HepG2 (cell line): ENCODE measurements at regions not wholly inside any gene's neighbourhood (a gene's known extent, or its start where the extent isn't known, plus 50 kb on each side); places are given as distances from the start of the nearest gene placed in this dataset.

ENCODE experiments used
- ARHGAP35 ChIP-seq: sonication (generic); formaldehyde crosslinking; IDR thresholded peaks from 2 replicates; pipeline ENCODE4 v1.9.0; 2022; ENCODE audit warnings: mild to moderate bottlenecking, inconsistent platforms, moderate library complexity, missing genetic modification reagents, borderline replicate concordance
- GATA4 ChIP-seq: sonication (generic); IDR thresholded peaks from 2 replicates; pipeline ENCODE4 v1.6.1; 2016; ENCODE audit warnings: antibody characterized with exemption, low read depth, borderline replicate concordance
- JDP2 ChIP-seq: sonication (generic); formaldehyde crosslinking; IDR thresholded peaks from 2 replicates; pipeline ENCODE4 v1.8.1; 2022; ENCODE audit warnings: missing genetic modification reagents, borderline replicate concordance
- KLF16 ChIP-seq, 2 experiments: sonication (generic) in 1 of 2; formaldehyde crosslinking in 1 of 2; IDR thresholded peaks; 2 replicates each; pipeline versions ENCODE4 v1.6.1 to v1.8.0; 2016 to 2023; ENCODE audit warnings: missing genetic modification reagents in 2 of 2, missing compliant biosample characterization in 1 of 2
- MED1 ChIP-seq: sonication (generic); formaldehyde crosslinking; IDR thresholded peaks from 2 replicates; pipeline ENCODE4 v1.4.0; 2020; ENCODE audit warnings: missing genetic modification reagents
- MIER3 ChIP-seq: IDR thresholded peaks from 2 replicates; pipeline ENCODE4 v1.6.1; 2016; ENCODE audit warnings: missing compliant biosample characterization, borderline replicate concordance
- NFYC ChIP-seq: IDR thresholded peaks from 2 replicates; pipeline ENCODE4 v1.6.1; 2016; ENCODE audit warnings: missing genetic modification reagents, missing compliant biosample characterization
- SALL1 ChIP-seq: sonication (generic); formaldehyde crosslinking; IDR thresholded peaks from 2 replicates; pipeline ENCODE4 v1.8.0; 2022; ENCODE audit warnings: mild to moderate bottlenecking, missing genetic modification reagents
- SMC3 ChIP-seq: IDR thresholded peaks from 2 replicates; pipeline ENCODE4 v1.6.1; 2011; ENCODE audit warnings: low read length, improper control_type of control experiment
- SOX13 ChIP-seq, 3 experiments: fragments of 450-650 bp in 1 of 3; sonication (generic) in 1 of 3; formaldehyde crosslinking in 1 of 3; IDR thresholded peaks in 2 of 3; conservative IDR thresholded peaks in 1 of 3; 2 replicates each; pipeline versions ENCODE4 v1.5.0 to v1.6.1; 2016 to 2020; ENCODE audit warnings: antibody characterized with exemption in 1 of 3, mild to moderate bottlenecking in 1 of 3, missing compliant biosample characterization in 1 of 3, missing genetic modification reagents in 1 of 3, moderate library complexity in 1 of 3
- SOX5 ChIP-seq: IDR thresholded peaks from 2 replicates; pipeline ENCODE4 v1.6.1; 2016; ENCODE audit warnings: borderline replicate concordance
- TBP ChIP-seq: sonication (generic); formaldehyde crosslinking; IDR thresholded peaks from 2 replicates; pipeline ENCODE4 v1.5.0; 2020; ENCODE audit warnings: missing genetic modification reagents
- ZBTB42 ChIP-seq: sonication (generic); formaldehyde crosslinking; IDR thresholded peaks from 2 replicates; pipeline ENCODE4 v1.5.0; 2020; ENCODE audit warnings: mild to moderate bottlenecking, missing genetic modification reagents
- ZNF3 ChIP-seq: IDR thresholded peaks from 2 replicates; pipeline ENCODE4 v1.7.0; 2017; ENCODE audit warnings: inconsistent platforms
- ZNF563 ChIP-seq: sonication (generic); formaldehyde crosslinking; IDR thresholded peaks from 2 replicates; pipeline ENCODE4 v1.8.0; 2022; ENCODE audit warnings: mild to moderate bottlenecking, moderate library complexity, missing genetic modification reagents
- TF ChIP-seq, protein P1 (sequence below): sonication (generic); formaldehyde crosslinking; IDR thresholded peaks from 2 replicates; pipeline ENCODE4 v1.5.0; 2020; ENCODE audit warnings: mild to moderate bottlenecking, missing genetic modification reagents, moderate library complexity
- TF ChIP-seq, protein P2 (sequence below): sonication (generic); formaldehyde crosslinking; IDR thresholded peaks from 2 replicates; pipeline ENCODE4 v1.4.0; 2020; ENCODE audit warnings: missing genetic modification reagents
- TF ChIP-seq, protein P3 (sequence below): IDR thresholded peaks from 2 replicates; pipeline ENCODE4 v1.6.1; 2016; ENCODE audit warnings: mild to moderate bottlenecking
- TF ChIP-seq, protein P4 (sequence below), 2 experiments: sonication (generic) in 1 of 2; formaldehyde crosslinking in 1 of 2; IDR thresholded peaks; 2 replicates each; pipeline versions ENCODE4 v1.4.0 to v1.6.1; 2016 to 2020; ENCODE audit warnings: borderline replicate concordance in 1 of 2, low read depth in 1 of 2, mild to moderate bottlenecking in 1 of 2, missing genetic modification reagents in 1 of 2

DNA sequence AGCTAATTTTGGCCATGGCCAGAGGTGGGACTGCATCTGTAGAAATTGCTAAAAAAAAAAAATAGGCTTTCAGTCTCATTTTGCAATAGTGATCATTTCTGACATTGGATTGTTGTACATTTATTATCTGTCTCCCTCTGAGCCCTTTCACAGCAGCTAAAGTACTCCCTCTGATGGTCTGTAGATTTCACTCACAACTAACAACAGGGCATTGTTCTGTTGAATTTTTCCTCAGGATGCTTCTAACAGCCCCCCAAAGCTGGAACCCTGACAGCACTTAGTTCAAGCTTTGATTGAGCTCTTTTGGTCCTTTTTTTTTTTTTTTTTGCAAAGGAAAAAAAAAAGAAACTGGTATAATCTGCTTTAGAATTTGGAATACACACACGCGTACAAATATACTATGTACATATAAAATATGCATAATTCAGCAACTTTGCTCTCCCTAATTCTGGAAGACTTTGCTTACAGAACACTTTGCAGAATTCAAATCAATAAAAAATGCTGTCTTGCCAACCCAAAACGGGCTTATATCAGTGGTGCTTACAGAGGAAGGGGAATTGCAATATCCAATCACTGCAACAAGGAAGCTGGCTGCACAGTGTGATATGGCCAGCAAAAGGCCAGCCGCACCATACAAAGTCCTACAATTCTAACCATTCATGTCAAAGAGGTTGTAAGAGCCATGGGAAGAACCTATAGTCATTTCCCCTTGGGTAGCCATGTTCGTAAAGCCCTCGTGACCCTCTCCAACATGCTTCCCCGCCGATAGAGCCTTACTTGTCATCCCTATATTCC lies 406.4 kb downstream of the SMARCA1 start (continued):
- TF ChIP-seq ZBTB42 (CRISPR knock-in tag) (no peak), MIER3 (CRISPR knock-in tag) (no peak), KLF16 (CRISPR knock-in tag; IDR thresholded peaks at IDR 0.05) (no peak), SOX13 (IDR thresholded peaks at IDR 0.05) (no peak), SOX13 (CRISPR knock-in tag; conservative IDR thresholded peaks at IDR 0.05 in 1 of 2, IDR thresholded peaks at IDR 0.05 in 1 of 2) (peak in 1 of 2 experiments; percentile 38; a peak in 1 of 4 replicates), MED1 (CRISPR knock-in tag) (peak; percentile 14; the same call in 1 of the 2 replicates), SMC3 (peak; percentile 16; the same call in 1 of the 2 replicates), GATA4 (no peak), TBP (CRISPR knock-in tag) (no peak), SOX5 (CRISPR knock-in tag) (0 out of 2 replicates have a peak, but pooled peaks have one; percentile 40), NFYC (CRISPR knock-in tag) (no peak), JDP2 (CRISPR knock-in tag) (no peak), ZNF563 (CRISPR knock-in tag) (no peak), ZNF3 (CRISPR knock-in tag) (no peak), SALL1 (CRISPR knock-in tag) (no peak), ARHGAP35 (CRISPR knock-in tag) (no peak)
- TF ChIP-seq, protein P1, sequence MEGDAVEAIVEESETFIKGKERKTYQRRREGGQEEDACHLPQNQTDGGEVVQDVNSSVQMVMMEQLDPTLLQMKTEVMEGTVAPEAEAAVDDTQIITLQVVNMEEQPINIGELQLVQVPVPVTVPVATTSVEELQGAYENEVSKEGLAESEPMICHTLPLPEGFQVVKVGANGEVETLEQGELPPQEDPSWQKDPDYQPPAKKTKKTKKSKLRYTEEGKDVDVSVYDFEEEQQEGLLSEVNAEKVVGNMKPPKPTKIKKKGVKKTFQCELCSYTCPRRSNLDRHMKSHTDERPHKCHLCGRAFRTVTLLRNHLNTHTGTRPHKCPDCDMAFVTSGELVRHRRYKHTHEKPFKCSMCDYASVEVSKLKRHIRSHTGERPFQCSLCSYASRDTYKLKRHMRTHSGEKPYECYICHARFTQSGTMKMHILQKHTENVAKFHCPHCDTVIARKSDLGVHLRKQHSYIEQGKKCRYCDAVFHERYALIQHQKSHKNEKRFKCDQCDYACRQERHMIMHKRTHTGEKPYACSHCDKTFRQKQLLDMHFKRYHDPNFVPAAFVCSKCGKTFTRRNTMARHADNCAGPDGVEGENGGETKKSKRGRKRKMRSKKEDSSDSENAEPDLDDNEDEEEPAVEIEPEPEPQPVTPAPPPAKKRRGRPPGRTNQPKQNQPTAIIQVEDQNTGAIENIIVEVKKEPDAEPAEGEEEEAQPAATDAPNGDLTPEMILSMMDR = peak; percentile 56
- TF ChIP-seq, protein P2, sequence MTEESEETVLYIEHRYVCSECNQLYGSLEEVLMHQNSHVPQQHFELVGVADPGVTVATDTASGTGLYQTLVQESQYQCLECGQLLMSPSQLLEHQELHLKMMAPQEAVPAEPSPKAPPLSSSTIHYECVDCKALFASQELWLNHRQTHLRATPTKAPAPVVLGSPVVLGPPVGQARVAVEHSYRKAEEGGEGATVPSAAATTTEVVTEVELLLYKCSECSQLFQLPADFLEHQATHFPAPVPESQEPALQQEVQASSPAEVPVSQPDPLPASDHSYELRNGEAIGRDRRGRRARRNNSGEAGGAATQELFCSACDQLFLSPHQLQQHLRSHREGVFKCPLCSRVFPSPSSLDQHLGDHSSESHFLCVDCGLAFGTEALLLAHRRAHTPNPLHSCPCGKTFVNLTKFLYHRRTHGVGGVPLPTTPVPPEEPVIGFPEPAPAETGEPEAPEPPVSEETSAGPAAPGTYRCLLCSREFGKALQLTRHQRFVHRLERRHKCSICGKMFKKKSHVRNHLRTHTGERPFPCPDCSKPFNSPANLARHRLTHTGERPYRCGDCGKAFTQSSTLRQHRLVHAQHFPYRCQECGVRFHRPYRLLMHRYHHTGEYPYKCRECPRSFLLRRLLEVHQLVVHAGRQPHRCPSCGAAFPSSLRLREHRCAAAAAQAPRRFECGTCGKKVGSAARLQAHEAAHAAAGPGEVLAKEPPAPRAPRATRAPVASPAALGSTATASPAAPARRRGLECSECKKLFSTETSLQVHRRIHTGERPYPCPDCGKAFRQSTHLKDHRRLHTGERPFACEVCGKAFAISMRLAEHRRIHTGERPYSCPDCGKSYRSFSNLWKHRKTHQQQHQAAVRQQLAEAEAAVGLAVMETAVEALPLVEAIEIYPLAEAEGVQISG (CRISPR knock-in tag) = no peak
- TF ChIP-seq, protein P3, sequence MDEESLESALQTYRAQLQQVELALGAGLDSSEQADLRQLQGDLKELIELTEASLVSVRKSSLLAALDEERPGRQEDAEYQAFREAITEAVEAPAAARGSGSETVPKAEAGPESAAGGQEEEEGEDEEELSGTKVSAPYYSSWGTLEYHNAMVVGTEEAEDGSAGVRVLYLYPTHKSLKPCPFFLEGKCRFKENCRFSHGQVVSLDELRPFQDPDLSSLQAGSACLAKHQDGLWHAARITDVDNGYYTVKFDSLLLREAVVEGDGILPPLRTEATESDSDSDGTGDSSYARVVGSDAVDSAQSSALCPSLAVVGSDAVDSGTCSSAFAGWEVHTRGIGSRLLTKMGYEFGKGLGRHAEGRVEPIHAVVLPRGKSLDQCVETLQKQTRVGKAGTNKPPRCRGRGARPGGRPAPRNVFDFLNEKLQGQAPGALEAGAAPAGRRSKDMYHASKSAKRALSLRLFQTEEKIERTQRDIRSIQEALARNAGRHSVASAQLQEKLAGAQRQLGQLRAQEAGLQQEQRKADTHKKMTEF (CRISPR knock-in tag) = no peak
- TF ChIP-seq, protein P4, sequence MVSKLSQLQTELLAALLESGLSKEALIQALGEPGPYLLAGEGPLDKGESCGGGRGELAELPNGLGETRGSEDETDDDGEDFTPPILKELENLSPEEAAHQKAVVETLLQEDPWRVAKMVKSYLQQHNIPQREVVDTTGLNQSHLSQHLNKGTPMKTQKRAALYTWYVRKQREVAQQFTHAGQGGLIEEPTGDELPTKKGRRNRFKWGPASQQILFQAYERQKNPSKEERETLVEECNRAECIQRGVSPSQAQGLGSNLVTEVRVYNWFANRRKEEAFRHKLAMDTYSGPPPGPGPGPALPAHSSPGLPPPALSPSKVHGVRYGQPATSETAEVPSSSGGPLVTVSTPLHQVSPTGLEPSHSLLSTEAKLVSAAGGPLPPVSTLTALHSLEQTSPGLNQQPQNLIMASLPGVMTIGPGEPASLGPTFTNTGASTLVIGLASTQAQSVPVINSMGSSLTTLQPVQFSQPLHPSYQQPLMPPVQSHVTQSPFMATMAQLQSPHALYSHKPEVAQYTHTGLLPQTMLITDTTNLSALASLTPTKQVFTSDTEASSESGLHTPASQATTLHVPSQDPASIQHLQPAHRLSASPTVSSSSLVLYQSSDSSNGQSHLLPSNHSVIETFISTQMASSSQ (IDR thresholded peaks at IDR 0.05; ENCODE audit: low read depth) = no peak
- TF ChIP-seq, protein P4 (CRISPR knock-in tag; IDR thresholded peaks at IDR 0.05; ENCODE audit: borderline replicate concordance) = no peak
